Testis (tissue), 2 donors: ENCODE measurements at regions not wholly inside any gene's neighbourhood (a gene's known extent, or its start where the extent isn't known, plus 50 kb on each side); places are given as distances from the start of the nearest gene placed in this dataset.
"Not testable (repeated sequence)": the region's sequence is repeated elsewhere in the genome, so short reads cannot be mapped to it uniquely, and the experiment has no call there.

Experiments used
- DNase-seq: peaks from one replicate; pipeline ENCODE4 v3.0.0-alpha.2; 2019
- H3K27ac ChIP-seq, 2 donors: fragments of 200-600 bp; sonication (generic); one replicate each; pipeline ENCODE4 v1.5.1; 2019
- H3K27me3 ChIP-seq: fragments of 200-600 bp; sonication (generic); one replicate; pipeline ENCODE4 v1.5.1; 2019
- H3K36me3 ChIP-seq: fragments of 200-600 bp; sonication (generic); one replicate; pipeline ENCODE4 v1.5.1; 2017; ENCODE audit warnings: low read depth; ENCODE audit errors: missing control alignments
- H3K4me1 ChIP-seq: fragments of 200-600 bp; sonication (generic); one replicate; pipeline ENCODE4 v1.5.1; 2019
- H3K4me3 ChIP-seq, 2 donors: fragments of 200-600 bp; sonication (generic); one replicate each; pipeline ENCODE4 v1.5.1; 2017 to 2019
- H3K9me3 ChIP-seq: fragments of 200-600 bp; sonication (generic); one replicate; pipeline ENCODE4 v1.5.1; 2017
- POLR2A ChIP-seq: fragments of 450-650 bp; IDR thresholded peaks from one replicate; pipeline ENCODE4 v1.6.1; 2017; ENCODE audit warnings: antibody characterized with exemption, mild to moderate bottlenecking, moderate library complexity
- WGBS, 2 donors: methylation state at CpG; one replicate each; pipeline ENCODE4 v1.1.5; 2018; 5-methylcytosine and 5-hydroxymethylcytosine counted together
- intact Hi-C: fragments of 100-400 bp; cut with DNase I; formaldehyde crosslinking; loops from one replicate; pipeline ENCODE4 v1.15.1; 2023; ENCODE audit warnings: low total_unique reads
- TF ChIP-seq, protein P1 (sequence below), 3 experiments: fragments of 450-650 bp in 2 of 3; fragments of 200-600 bp in 1 of 3; sonication (generic) in 1 of 3; IDR thresholded peaks; one replicate each; pipeline ENCODE4 v1.5.1; 2016 to 2019; ENCODE audit warnings: antibody characterized with exemption in 3 of 3, mild to moderate bottlenecking in 2 of 3, moderate library complexity in 1 of 3

DNA sequence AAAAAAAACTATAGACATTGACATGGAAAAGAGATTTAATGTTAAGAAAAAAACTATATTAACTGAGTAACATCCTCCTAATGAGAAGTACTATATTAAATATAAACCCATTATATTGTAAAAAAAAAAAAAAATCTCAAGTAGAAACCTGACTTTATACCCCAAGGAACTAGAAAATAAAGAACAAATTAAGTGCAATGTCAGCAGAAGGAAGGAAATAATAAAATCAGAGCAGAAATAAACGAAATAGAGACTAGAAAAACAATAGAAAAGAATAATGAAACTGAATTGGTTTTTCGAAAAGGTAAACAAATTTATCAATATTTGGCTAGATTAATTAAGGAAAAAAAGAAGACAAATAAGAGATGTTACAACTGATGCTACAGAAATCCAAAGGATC lies 329.1 kb upstream of the ZNF608 start:
- Histone ChIP-seq H3K36me3 (no peaks in the 10 kb centered on the region), H3K27me3 (no peaks in the 10 kb centered on the region), H3K4me3 (no peak overlapping the region), H3K4me1 (no peaks in the 10 kb centered on the region), H3K27ac (no peak overlapping the region), H3K9me3 (no peaks in the 10 kb centered on the region)
- WGBS, 2 donors: 89 to 95% methylated on average over 2 of the region's 2 CpGs
- DNase-seq: no peak
- no peak for TF ChIP-seq POLR2A
- TF ChIP-seq, protein P1, sequence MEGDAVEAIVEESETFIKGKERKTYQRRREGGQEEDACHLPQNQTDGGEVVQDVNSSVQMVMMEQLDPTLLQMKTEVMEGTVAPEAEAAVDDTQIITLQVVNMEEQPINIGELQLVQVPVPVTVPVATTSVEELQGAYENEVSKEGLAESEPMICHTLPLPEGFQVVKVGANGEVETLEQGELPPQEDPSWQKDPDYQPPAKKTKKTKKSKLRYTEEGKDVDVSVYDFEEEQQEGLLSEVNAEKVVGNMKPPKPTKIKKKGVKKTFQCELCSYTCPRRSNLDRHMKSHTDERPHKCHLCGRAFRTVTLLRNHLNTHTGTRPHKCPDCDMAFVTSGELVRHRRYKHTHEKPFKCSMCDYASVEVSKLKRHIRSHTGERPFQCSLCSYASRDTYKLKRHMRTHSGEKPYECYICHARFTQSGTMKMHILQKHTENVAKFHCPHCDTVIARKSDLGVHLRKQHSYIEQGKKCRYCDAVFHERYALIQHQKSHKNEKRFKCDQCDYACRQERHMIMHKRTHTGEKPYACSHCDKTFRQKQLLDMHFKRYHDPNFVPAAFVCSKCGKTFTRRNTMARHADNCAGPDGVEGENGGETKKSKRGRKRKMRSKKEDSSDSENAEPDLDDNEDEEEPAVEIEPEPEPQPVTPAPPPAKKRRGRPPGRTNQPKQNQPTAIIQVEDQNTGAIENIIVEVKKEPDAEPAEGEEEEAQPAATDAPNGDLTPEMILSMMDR (IDR thresholded peaks at IDR 0.05): no peak
- intact Hi-C loops: no loop called here

DNA sequence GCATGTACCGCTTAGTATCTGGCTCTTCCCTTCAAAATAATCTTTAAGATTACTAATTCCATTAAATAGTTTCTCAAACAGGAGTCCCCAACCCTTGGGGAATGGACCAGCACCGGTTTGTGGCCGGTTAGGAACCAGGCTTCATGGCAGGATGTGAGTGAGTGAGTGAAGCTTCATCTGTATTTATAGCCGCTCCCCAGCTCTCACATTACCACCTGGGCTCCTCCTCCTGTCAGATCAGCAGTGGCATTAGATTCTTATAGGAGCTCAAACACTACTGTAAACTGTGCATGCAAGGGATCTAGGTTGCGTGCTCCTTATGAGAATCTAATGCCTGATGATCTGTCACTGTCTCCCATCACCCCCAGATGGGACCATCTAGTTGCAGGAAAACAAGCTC lies 332.6 kb upstream of the ZNF608 start:
- not testable (repeated sequence) for H3K36me3 ChIP-seq

DNA sequence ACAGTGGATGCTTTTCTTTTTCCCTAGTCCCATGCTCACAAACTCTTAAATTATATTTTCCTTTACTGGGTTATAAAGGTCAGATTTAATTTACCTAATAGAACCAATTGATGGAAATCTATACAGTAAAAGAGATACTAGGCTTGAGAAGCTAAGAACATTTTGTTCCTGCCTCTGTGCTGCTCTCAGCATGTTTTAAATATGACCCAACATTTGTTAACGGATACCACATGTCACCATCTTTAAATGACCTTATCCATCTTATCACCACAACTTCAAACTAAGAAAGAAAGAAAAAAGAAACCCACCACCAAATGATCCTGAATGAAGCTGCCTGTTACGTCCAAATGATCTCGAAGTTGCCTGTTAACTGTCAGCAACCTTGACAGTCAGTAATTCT lies 334.7 kb upstream of the ZNF608 start:
- H3K4me3 ChIP-seq: no peak overlapping the region
- H3K9me3 ChIP-seq: no peaks in the 10 kb centered on the region
- intact Hi-C loops: no loop called here
- TF ChIP-seq, protein P1 (IDR thresholded peaks at IDR 0.05): no peak
- TF ChIP-seq POLR2A: no peak
- no peaks in the 10 kb centered on the region for H3K36me3 ChIP-seq
- H3K27me3 ChIP-seq: no peaks in the 10 kb centered on the region
- 87 to 94% methylated on average over 3 of the region's 3 CpGs for WGBS, 2 donors
- DNase-seq: no peak
- no peak overlapping the region for H3K27ac ChIP-seq
- H3K4me1 ChIP-seq: no peaks in the 10 kb centered on the region

More for the DNA sequence above, 332.6 kb upstream of the ZNF608 start:
- H3K4me1 ChIP-seq, H3K27ac ChIP-seq, H3K4me3 ChIP-seq, DNase-seq, intact Hi-C loops, H3K27me3 ChIP-seq, H3K9me3 ChIP-seq: not testable (repeated sequence)
- 89 to 95% methylated on average over 5 of the region's 5 CpGs for WGBS, 2 donors

DNA sequence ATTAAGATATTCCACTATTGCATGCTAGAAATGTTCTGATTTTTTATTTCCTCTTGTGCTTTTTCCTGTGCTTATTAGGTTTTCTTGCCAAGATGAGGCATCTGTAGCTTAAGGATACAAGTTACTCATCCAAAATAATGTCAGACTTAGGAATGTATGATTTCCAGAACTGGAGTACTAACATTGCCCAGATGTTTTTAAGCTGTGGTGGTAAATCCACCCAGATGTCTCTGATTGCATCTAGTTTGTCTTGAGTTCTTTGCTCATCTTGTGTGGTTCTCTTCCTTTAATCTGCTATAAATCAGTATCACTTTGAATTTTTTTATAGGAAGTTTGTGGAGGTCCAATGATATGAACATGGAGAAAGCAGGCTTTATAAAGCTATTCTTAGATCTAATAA lies 337.5 kb upstream of the ZNF608 start:
- H3K4me3 ChIP-seq: no peak overlapping the region
- intact Hi-C loops: no loop called here
- H3K27ac ChIP-seq: no peak overlapping the region
- H3K9me3 ChIP-seq: no peaks in the 10 kb centered on the region
- H3K36me3 ChIP-seq: no peaks in the 10 kb centered on the region
- no peaks in the 10 kb centered on the region for H3K4me1 ChIP-seq
- DNase-seq: no peak
- H3K27me3 ChIP-seq: no peaks in the 10 kb centered on the region
- TF ChIP-seq POLR2A: no peak
- TF ChIP-seq, protein P1 (IDR thresholded peaks at IDR 0.05): no peak

DNA sequence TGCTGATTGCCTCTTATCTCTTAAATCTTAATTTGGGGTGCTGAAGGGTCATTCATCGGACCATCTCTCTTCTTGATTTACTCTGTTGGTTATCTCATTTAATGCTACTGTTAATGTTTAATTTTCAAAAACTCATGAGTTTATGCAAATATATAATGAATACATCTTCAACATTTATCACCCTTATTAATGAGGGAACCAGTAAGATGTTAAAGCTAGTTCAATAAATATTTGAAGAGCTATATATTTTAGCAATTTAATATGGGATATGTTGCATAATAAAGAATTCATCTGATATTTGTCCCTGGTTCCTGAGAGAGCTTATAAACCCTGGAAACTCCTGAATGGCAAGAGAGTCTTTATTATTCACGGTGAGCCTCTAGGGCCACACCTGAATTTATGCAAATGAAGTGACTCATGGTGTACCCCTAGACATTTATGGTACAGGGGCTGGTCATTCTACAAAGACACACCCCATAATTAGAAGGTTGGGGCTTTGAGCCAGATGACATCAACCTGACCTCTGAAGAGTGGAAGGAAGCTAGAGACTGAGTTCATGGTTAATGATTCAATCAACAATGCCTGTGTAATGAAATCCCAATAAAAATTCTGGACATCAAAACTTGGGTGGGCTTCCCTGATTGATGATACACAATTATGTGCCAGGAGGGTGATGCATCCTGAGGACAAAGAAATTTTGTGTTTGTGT lies 339.5 kb upstream of the ZNF608 start:
- no peak for DNase-seq
- Histone ChIP-seq H3K27ac (no peak overlapping the region), H3K27me3 (no peaks in the 10 kb centered on the region), H3K4me3 (no peak overlapping the region), H3K36me3 (no peaks in the 10 kb centered on the region), H3K9me3 (no peaks in the 10 kb centered on the region), H3K4me1 (no peaks in the 10 kb centered on the region)
- intact Hi-C loops: no loop called here
- WGBS, 2 donors: 50 to 94% methylated on average over 2 of the region's 2 CpGs
- TF ChIP-seq, protein P1 (IDR thresholded peaks at IDR 0.05): no peak
- TF ChIP-seq POLR2A: no peak
